Right renal cortex interstitium (tissue), 3 donors: ENCODE measurements at regions not wholly inside any gene's neighbourhood (a gene's known extent, or its start where the extent isn't known, plus 50 kb on each side); places are given as distances from the start of the nearest gene placed in this dataset.

Source experiments
- DNase-seq, 3 donors: peaks; one replicate each; pipeline ENCODE4 v3.0.0-alpha.2; 2013; ENCODE audit warnings: low read depth in 3 of 3, low spot score in 2 of 3

DNA sequence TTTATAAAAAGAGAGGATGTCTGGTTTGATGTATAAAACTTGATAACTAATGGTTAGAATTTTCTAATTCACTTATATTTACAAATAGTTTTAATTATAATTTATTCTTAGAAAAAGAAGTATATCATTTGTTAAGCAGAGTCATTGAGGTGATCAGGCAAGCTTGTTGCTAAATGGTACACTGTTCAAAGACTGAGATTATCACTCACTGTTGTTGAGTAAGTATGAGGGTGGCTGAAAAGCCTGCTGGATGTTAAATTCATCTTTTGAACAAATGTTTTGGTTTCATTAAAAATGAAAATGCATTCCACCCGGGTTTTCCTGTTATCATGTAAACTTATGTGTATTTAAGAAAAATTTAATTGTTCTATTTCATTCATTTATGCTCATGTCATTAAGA lies 451.8 kb downstream of the ADAMTS20 start:
- DNase-seq, result no peak

DNA sequence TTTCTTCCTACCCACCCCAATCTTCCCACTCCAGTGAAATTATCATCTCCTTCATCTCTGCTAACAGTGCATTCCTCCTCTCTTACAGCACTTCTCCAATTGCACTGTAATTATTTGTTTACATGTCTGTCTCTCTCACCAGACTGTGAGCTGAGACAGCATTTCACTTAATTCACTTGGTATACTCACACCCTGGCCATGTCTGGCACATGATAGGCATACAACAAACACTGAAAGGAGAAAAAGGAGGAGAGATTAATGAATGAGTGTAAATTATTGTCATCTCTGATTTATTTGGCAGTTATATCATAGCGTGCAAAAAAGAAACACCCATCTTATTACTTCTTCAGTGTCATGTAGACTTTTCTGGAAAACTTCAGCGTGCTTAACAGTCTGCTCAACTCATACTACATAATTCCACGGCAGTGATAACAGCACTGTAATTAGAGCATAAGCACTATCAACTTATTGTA lies 452.3 kb downstream of the ADAMTS20 start:
- DNase-seq, result no peak

DNA sequence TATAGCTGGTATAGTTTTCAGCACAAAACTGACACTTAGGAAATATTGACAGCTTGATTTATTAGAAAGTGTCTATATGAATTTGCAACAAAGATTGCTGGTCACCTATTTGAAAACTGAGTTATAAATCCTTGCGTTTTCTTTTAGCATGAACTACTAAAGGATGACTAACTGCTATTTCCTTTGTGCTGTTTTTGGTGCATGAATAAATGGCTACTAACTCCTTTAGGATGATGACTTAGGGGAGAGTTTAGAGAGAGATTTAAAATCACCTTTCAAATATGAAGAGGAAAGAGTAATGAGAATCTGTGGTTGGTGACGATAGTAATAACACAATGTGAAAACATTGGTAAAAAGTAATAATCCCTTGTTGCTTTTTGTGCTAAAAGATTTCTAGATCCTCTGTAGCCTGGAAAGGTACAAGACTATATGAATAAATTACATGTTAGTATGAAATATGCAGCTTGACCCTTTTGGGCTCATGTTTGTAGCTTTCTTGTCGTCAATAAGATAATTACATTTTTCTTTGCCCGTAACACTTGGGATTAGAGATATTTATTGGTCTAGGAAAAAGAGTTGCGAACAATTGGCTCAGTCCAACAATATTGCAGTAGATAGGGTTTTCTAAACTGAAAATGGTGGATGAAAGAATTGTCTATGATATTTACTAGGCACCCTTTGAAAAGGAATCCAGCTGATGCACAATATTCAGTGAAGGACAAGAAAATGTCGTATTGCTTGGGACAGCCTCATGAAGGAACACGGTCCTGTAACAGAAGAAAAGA lies 453.0 kb downstream of the ADAMTS20 start:
- no peak for DNase-seq

DNA sequence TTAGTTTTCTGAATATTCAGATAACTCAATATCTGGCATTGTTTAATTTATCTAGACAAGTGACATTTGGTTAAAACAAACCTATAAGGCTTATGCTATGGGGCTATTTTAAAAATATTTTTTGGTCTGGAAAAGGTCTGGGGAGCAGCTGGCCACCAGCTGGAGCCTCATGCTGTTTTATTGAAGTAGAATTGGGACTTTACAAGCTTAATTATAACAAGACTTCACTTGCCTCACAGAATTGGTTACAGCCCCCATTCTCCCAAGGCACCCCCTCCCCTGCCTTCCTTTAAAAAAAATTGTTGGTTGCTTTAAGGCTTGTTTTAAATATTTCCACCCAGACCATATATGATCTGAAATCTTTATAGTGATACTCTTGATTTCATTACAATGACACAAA lies 453.9 kb downstream of the ADAMTS20 start:
- DNase-seq, result peak in 1 of 3 donors; percentile 23

DNA sequence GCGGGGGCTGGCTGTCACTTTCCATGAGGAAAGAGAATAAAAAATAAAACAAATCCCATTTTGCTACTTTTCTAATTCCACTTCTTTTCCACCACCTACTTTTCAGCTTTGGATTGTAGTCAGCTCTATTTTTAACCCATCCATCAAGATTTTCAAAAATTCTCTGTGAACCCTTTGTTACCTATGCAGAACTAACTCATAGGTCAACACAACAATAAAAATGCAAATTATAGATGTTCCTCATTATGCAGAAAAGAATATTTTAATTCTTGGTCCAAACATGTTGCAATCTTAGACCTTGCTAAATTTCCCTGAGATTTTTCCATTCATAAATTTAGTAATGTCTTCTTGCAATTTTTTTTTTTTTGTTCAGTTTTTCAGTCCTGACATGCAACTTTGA lies 454.5 kb downstream of the ADAMTS20 start:
- DNase-seq, result no peak

DNA sequence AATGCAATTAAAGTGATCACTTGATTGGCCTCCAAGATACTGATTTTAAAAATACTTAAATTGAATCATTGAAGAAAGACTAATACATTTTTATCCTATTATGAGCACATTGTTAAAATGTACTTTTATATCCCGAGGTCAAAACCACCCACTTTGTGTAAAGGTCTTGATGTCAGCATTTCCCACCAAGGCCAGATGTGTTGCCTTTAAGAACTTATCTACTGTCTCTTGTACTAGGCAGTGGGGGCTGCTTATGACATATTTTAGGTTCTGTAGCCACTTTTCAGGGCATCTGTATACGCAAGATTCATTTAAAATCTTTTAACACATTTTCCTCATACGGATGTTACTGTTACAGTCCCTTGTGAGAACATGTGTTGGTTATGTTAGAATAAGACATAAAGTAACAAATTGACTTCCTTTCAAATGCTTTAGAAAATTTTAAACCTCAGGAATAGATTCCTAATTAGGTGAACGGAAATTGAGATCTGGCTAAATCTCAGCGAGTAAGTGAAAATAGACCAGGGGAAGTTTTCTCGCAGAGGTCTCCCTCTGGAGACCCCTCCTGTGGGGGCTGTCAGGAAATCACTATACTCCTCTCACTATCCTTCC lies 456.2 kb downstream of the ADAMTS20 start:
- no peak for DNase-seq

DNA sequence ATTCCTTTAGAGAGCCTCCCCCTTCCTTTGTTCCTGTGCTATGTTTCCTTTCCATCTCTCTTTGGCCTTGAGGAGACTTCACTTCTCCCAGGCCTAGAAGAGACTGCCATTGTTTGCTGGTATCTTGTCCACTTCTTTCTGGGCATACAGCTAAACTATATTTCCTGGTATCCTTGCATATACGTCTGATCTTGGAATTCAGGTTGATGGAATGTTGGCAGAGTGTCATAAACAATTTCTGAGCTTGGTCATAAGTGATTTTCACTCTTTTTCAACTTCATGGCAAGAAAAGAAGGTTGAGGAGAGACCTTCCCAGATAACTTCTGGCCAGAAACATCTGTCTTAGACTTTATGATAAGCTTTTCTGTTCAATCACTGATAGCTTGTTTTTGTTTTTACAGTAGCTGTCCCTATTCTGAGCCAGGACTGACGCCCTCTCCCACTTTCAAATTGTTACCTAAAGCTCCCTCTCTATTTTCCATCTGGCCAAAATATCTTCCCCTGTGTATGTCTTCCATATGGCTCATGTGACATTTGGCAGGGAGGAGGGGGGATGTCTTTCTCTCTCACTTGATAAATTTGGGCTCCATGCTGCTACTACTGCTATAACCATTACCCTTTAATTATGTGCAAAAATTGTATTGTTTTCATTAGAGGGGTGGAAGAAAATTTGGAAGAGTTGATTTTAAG lies 457.0 kb downstream of the ADAMTS20 start:
- no peak for DNase-seq

DNA sequence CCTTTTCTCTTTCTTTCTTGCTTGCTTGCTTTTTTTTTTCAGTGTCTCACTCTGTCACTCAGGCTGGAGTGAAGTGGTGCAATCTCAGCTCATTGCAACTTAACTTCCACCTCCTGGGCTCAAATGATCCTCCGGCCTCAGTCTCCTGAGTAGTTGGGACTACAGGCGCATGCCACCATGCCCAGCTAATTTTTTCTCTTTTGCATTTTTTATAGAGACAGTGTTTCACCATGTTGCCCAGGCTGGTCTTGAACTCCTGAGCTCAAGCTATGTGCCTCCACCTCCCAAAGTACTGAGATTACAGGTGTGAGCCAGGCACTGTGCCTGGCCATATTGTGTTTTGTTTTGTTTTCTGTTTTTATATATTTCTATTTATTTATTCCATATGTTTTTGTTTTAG lies 461.0 kb downstream of the ADAMTS20 start:
- DNase-seq, result no peak

DNA sequence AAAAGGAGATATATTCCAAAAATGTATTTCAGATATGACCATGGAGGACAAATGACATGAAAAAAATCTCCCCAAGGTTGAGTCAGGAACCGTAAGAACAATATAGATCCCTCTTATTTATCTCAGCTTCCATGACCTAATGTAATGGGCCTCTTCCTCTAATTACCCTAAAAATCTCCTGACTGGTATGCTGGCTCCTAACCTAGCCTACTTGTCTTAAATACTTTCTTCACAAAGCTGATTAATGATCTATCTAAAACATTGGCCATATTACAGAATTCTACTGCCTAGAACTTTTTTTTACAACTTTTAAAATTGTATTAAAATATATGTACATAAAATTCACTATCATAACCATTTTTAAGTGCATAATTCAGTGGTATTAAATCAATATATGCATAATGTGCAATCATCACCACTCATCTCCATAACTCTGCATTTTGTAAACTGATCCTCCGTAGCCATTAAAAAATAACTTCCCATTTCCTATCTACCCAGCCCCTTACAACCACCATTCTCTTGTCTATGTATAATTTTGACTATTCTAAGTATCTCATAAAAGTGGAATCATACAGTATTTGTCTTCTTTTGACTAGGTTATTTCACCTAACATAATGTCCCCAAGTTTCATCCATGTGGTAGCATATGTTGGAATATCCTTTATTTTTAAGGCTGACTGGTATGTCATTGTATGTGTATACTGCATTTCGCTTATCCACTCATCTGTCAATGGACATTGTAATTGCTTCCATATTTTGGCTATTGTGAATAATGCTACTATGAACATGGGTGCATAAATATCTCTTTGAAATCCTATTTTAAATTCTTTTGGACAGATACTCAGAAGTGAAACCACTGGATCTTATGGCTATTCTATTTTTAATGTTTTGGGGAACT lies 464.6 kb downstream of the ADAMTS20 start:
- no peak for DNase-seq

DNA sequence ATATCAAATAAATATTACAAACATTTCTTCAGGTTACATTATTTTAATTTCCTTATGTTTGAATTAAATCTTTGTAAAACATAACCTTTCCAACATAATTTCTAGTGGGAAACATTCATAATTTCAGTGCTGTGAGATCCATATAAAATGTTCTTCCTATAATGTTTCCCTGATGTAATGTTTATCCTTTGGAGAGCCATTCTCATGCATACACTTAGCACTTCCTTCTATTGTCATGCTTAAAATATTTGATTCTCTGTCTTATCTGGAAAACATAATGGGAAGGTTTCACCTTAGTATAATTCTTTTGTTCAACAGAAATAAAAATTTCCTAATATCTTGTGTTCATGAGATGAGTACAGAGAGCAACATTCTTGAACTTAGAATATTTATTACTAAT lies 472.5 kb downstream of the ADAMTS20 start:
- no peak for DNase-seq

DNA sequence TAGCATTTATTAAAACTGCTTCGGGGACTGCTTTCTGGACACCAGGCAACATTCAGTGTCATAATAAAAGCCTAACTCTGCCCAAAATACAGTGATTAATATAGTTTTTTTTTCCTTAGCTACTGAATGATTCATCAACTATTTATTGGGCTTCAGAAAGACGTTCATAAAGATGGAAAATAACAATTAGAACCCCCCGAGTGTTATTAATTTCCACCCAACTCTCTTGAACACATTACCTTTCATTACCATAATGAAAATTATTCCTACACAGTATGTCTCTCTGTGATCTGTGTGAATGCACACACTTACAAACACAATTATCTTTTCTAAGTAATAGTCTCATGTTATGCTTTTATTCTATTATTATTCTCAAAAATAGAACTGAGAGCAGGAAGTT lies 473.0 kb downstream of the ADAMTS20 start:
- DNase-seq, result no peak

DNA sequence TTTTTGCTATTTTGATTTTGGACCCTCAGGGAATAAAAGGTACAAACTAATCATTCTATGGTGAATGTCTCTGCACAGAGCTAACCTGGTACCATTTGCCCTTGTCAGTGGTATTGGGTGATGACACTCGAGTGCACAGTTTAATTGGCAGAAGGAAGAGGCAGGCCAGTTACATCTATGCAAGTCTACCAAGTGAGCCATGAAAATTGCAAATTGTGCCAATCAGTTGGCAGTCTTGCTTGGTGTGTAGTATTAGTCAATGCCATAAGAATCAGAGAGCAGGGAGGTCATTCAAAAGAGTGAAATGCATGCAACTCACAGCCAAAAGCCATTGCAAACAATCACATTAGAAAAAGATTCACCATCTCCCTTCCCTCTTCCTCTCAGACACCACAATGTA lies 479.6 kb downstream of the ADAMTS20 start:
- DNase-seq, result no peak

DNA sequence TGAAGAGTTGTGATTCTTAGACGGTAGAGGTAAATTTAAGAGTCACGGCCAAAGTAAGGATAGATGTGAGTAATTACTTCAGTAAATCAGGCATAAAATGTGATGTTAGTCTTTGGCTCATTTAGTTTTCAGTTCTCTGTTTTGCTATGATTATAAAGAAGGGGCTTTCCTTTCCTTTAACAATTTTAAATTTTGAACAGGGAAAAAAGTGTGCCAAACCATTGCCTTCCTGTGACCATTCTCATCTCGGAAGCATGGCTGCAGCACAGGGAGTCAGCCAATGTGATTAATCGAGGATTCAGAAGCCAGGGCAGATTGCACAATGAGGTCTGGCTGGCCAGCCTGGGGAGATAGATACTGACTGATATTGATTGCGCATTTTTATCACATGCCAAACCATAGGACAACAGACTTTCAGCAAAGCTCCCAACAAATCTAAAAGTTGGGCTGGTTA lies 480.2 kb upstream of the PRICKLE1 start:
- no peak for DNase-seq

DNA sequence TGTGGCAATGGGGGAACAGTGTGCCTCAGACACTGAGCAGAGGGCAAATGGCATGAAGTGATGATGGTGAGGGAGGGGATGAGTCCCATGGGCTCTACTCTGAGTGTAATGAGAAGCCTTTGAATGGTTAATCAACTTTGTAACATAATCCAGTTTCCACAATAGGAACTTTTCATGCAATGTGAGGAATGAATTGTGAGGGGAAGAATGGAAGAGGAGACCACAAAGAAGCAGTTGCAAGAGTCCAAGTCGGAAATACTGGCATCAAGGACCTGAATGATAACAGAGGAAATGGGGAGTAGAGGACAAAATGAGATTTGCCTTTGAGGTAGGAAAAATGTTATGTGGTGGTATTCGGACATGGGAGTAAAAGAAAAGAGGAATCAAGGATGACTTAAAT lies 476.9 kb upstream of the PRICKLE1 start:
- no peak for DNase-seq

DNA sequence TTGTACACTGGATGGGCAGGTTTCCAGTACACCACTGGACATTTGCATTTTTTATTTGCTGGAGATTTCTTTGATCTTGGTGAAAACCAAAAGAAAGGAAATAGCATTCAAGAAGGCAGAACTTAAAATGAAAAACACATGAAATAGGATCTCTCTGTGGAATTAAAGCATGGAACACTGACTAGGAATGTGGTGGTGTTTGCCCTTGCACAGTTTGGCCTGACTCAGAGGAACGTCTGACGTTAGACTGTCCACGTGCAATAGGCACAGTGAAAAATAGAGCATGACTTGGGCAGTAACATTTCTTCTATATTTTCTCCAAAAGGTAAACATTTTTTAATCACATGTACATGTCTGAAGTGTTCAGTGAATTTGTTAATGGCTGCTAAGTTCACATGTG lies 474.1 kb upstream of the PRICKLE1 start:
- DNase-seq, result no peak

DNA sequence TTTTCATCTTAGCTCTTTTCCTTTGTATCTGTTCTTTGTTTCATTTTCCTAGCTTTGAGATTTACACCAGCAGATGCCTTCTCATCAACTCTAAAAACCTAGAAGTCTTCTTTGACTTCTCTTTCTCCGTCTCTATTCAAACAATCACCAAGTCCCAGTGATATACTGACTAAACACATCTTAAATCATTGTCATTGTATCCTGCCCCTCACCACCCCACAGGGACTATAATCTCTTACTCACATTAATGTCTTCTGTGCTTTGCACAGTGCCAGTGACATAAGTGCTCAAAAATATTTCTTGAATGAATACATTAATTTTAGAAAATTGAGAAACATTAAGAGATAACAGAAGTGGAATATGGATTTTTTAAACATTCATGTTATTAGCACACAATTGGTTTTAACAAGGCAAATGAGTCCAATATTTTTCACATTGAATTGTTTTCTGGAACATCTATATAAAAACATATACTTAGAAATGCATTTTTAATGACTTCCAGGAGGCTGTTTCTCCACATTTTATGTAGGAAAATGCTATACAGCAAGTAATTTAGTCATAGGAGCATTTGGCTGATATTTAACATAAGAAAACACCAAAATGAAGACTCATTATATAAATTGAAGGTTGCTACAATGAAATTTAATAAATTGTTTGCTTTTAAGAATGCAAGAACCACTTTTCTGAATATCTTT lies 472.8 kb upstream of the PRICKLE1 start:
- no peak for DNase-seq

DNA sequence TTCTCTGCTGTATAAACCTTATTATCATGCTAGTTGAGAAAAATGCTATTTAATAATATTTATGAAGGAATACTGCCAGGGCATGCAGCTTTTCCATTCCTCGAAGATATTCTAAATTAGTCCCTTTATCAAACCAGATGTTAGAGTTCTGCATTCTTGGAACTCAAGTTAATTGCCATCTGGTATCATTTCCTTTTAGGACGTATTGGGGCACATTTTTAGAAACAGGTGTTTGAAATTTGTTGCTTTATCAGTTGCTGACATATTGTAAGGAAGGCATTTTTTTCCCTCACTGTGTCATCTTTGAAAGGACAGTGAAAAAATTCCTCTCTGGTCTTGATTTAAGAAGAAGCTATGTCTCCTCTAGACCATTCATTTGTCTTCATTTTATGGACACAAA lies 471.2 kb upstream of the PRICKLE1 start:
- no peak for DNase-seq

DNA sequence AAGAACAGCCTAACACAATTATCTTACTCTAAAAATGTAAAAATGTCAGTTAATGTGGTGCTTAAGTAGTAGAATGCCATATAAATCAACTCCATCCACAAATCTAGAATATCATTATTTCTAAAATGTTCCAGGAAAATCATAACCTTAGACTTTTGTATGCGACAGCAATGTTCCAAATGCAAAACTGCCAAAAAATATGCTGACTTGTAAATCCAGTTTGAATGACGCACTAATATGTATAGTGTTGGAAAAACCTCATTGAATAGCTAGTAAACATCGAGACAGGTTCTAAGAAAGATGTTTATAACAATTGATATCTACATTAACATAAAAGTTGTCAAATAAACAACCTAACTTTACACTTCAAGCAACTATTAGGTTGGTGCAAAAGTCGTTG lies 469.1 kb upstream of the PRICKLE1 start:
- DNase-seq, result no peak

DNA sequence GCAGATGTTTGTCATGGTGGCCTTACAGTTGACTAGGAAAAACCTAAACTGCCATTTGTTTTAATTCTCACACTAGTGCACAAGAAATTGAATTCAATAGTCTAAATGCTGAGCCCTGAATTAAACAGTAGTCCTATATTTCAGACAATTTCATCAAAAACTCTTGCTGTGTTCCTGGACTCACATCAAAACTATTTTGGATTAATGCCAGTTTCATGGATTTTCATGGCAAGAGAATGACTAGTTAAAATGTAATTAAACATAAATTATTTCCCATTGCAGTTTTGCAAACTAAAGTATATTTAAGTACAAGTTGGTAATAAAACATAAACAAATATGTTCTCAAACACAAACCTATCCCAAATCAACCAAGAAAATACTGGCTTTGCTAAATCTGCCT lies 468.0 kb upstream of the PRICKLE1 start:
- no peak for DNase-seq

DNA sequence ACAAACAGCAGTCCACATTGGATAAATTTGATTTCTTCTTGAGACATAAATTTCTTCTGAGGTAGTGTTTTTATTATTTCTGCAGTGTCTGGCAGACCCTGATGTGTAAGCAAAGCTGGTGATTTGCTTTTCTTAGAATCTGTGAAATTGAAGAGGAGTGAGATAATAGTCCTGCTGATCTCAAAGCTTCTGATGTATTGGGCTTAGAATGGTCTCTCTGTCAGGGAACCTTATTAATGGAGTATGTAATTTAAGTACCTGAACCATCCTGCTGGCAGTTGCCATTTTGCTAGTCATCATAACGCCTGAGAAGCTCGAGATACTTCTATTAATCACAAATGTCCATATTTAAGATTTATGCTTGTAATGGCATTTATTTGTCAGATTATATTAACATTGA lies 464.5 kb upstream of the PRICKLE1 start:
- DNase-seq, result no peak
